GM18867 (cell line): ENCODE measurements at regions not wholly inside any gene's neighbourhood (a gene's known extent, or its start where the extent isn't known, plus 50 kb on each side); places are given as distances from the start of the nearest gene placed in this dataset.
"Not testable (repeated sequence)": the region's sequence is repeated elsewhere in the genome, so short reads cannot be mapped to it uniquely, and the experiment has no call there.

Experiments
- ATAC-seq: cut with Tn5 transposase; IDR thresholded peaks from one replicate; pipeline ENCODE4 v1.9.1; 2021; ENCODE audit warnings: mild to moderate bottlenecking, moderate library complexity; ENCODE audit not compliant: unreplicated experiment

DNA sequence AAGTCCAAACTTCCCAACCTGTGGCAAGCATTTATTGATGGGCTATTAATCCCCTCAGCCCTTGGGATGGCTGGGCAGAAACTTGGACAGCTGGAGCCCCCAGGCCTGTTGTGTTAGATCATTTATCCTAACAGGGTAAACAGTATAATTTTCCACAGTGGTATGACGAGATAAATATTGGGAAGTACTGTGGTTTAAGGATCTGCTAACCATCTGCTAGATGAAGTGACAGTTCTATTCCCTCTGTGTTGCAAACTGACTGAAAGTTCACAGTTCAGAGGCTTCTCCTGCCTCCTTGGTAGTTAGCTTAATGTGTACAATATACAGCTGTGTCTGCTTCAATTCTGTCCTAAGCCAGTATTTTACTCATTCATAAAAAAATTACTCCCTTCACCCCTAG is 127.5 kb upstream of the CHODL start:
- no peak for ATAC-seq

GRCh38 chr21:18114810-18115209 is 129.8 kb upstream of the CHODL start:
- no peak for ATAC-seq

DNA sequence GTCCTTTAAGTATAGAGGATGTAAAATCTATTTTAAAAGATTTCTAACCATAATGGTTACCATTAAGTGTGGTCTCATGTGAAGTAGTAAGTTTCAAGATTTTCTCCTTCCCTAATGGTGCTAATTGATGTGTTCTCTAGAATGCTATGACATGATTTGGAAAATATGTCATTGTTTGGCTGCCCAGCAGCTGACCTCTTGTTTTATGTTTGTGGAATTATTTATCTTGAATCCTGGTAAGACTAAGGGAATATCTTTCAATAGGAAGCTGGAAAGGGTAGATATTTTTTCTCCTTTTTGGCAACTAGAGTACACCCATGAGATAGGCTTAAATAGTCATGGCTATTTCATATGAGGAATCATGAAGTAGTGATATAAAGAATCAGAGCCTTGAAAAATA is 139.8 kb upstream of the CHODL start:
- no peak for ATAC-seq

DNA sequence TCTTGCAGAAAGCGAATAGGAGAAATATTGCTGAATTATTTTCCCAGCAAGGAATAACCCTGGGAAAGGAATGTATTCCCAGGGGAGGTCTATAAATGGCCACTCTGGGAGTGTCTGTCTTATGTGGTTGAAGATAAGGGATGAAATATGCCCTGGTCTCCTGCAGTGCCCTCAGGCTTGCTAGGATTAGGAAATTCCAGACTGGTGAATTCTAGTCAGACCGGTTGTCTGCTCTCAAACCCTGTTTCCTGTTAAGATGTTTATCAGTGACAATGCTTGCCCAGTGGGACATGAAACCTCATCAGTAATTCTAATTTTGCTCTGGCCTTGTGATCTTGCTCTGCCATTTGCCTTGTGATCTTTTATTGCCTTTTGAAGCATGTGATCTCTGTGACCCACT is 148.2 kb upstream of the CHODL start:
- ATAC-seq, result not testable (repeated sequence)

GRCh38 chr21:18089786-18090185 is 154.8 kb upstream of the CHODL start:
- no peak for ATAC-seq

GRCh38 chr21:18070392-18070791 is 174.2 kb upstream of the CHODL start:
- no peak for ATAC-seq

GRCh38 chr21:18069875-18070274 is 174.8 kb upstream of the CHODL start:
- no peak for ATAC-seq

- ATAC-seq, result no peak
Observed at GRCh38 chr21:18060402-18060801, 184.2 kb upstream of the CHODL start.

- no peak for ATAC-seq
Observed at GRCh38 chr21:18058731-18059398, 185.8 kb upstream of the CHODL start.

- ATAC-seq, result no peak
Observed at GRCh38 chr21:18053151-18053550, 191.5 kb upstream of the CHODL start.

GRCh38 chr21:18049461-18049860 is 195.2 kb upstream of the CHODL start:
- no peak for ATAC-seq

- peak; percentile 66 for ATAC-seq
Observed at GRCh38 chr21:18041012-18041411, 203.6 kb upstream of the CHODL start.

GRCh38 chr21:18030248-18030647 is 211.1 kb upstream of the C21orf91 start:
- peak; percentile 81 for ATAC-seq

GRCh38 chr21:18026359-18026758 is 207.2 kb upstream of the C21orf91 start:
- ATAC-seq, result no peak

- no peak for ATAC-seq
Observed at GRCh38 chr21:18023711-18024110, 204.6 kb upstream of the C21orf91 start.

- ATAC-seq, result no peak
Observed at GRCh38 chr21:18023157-18023556, 204.0 kb upstream of the C21orf91 start.

- ATAC-seq, result no peak
Observed at GRCh38 chr21:18007121-18007520, 188.0 kb upstream of the C21orf91 start.

- no peak for ATAC-seq
Observed at GRCh38 chr21:18006691-18007090, 187.5 kb upstream of the C21orf91 start.

GRCh38 chr21:18002393-18002792 is 183.2 kb upstream of the C21orf91 start:
- no peak for ATAC-seq

- no peak for ATAC-seq
Observed at GRCh38 chr21:18000981-18001686, 182.0 kb upstream of the C21orf91 start.

DNA sequence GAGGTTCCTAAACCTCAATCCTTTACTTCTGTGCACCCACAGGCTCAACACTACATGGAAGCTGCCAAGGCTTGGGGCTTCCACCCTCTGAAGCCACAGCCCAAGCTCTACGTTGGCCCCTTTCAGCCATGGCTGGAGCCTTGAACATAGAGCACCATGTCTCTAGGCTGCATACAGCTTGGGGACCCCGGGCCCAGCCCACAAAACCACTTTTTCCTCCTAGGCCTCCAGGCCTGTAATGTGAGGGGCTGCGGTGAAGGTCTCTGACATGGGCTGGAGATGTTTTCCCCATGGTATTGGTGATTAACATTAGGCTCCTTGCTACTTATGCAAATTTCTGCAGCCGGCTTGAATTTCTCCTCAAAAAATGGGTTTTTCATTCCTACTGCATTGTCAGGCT is 179.4 kb upstream of the C21orf91 start:
- not testable (repeated sequence) for ATAC-seq

DNA sequence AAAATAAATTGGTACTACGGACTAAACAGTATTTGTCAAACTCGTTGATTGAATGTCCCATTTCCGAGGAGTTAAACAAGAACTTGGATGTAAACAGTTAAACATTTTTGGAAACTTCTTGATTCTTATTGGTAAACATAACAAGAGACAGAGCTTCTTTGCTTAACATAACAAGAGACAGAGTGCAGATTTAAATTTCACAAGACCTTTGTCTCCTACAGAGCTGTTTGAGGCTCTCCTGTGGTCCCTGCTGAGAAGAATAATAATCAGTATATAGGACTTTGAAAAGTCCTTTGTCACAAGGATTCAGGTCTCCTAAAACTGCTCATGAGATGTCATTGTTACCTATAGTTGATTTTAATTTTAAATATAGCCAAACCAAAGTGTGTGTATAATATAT is 170.6 kb upstream of the C21orf91 start:
- ATAC-seq, result no peak

GRCh38 chr21:17988102-17988437 is 168.9 kb upstream of the C21orf91 start:
- ATAC-seq, result no peak
